Spleen (tissue), 7 donors: ENCODE measurements at regions not wholly inside any gene's neighbourhood (a gene's known extent, or its start where the extent isn't known, plus 50 kb on each side); places are given as distances from the start of the nearest gene placed in this dataset.

Experiments used
- CTCF ChIP-seq, 11 experiments: fragments of 200-600 bp in 7 of 11; fragments of 450-650 bp in 4 of 11; sonication (generic) in 4 of 11; IDR thresholded peaks in 8 of 11; conservative IDR thresholded peaks in 3 of 11; 1 replicate in 7 of 11; 2 replicates in 4 of 11; pipeline versions ENCODE4 v1.4.0 to v1.8.0; 2016 to 2021; ENCODE audit warnings: antibody characterized with exemption in 11 of 11, inconsistent platforms in 4 of 11, mild to moderate bottlenecking in 1 of 11
- POLR2A ChIP-seq, 3 donors: fragments of 450-650 bp; IDR thresholded peaks; one replicate each; pipeline ENCODE4 v1.5.1; 2017; ENCODE audit warnings: antibody characterized with exemption in 3 of 3, mild to moderate bottlenecking in 1 of 3
- POLR2AphosphoS5 ChIP-seq, 3 donors: sonication (generic); formaldehyde crosslinking; IDR thresholded peaks; one replicate each; pipeline ENCODE4 v1.5.1; 2017; ENCODE audit warnings: antibody characterized with exemption in 3 of 3
- donor health status: DM: no; HTN: no; CAD: no; lungs with moderate emphysema.
- donor health status: DM: no; HTN: no; CAD: no.
- donor health status: DM: no; HTN: no; CAD: no.

DNA sequence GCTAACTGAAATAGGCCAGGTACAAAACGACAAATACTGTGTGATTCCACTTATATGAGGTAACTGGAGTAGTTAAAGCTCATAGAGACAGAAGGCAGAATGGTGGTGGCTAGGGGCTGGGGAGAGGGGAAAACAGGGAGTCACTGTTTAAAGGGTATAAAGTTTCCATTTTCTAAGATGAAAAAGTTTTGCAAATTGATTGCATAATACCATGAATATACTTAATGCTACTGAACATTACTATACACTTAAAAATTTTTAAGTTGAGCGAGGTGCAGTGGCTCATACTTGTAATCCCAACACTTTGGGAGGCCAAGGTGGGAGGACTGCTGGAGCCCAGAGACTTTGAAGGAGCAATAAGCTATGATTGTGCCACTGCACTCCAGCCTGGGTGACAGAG is 138.6 kb upstream of the ARID1B start:
- no peak for TF ChIP-seq CTCF (IDR thresholded peaks at IDR 0.05 in 8 of 11, conservative IDR thresholded peaks at IDR 0.05 in 3 of 11)
- no peak for TF ChIP-seq POLR2AphosphoS5 (IDR thresholded peaks at IDR 0.05)
- TF ChIP-seq POLR2A (IDR thresholded peaks at IDR 0.05), result no peak
